ENCODE measurements at regions not wholly inside any gene's neighbourhood (a gene's known extent, or its start where the extent isn't known, plus 50 kb on each side); places are given as distances from the start of the nearest gene placed in this dataset.
"Not testable (repeated sequence)": the region's sequence is repeated elsewhere in the genome, so short reads cannot be mapped to it uniquely, and the experiment has no call there.

GRCh38 chrX:138791551-138791950 is 80.0 kb upstream of the FGF13 start:
- Histone ChIP-seq H3F3A (ENCODE audit: low read depth) (no peaks in the 10 kb centered on the region), H3K27me3 (no peaks in the 10 kb centered on the region), H2AFZ (replicated peaks) (no peak overlapping the region), H3K4me2 (no peak overlapping the region), H3K27ac (no peak overlapping the region), H3K9me3 (ENCODE audit: low read depth) (no peaks in the 10 kb centered on the region), H3K79me2 (ENCODE audit: low read depth) (no peaks in the 10 kb centered on the region), H4K20me1 (ENCODE audit: low read depth) (no peaks in the 10 kb centered on the region), H3K4me3 (no peak overlapping the region), H3K9ac (no peak overlapping the region), H3K36me3 (no peaks in the 10 kb centered on the region), H3K4me1 (no peaks in the 10 kb centered on the region)
- H3K9me3 Mint-ChIP-seq: peaks cover 1% of the 10 kb centered on the region
- H3K27me3 Mint-ChIP-seq (ENCODE audit: insufficient read depth, low read depth): no peaks in the 10 kb centered on the region
- no peaks in the 10 kb centered on the region for H3K4me1 Mint-ChIP-seq
- H3K27ac Mint-ChIP-seq: no peak overlapping the region
- no peak overlapping the region for H3K4me3 Mint-ChIP-seq
- no peak for TF ChIP-seq CTCF (IDR thresholded peaks at IDR 0.05)
- TF ChIP-seq EZH2 (IDR thresholded peaks at IDR 0.05): no peak
- no peak for TF ChIP-seq EZH2phosphoT487 (IDR thresholded peaks at IDR 0.05)
- DNase-seq (ENCODE audit: low spot score): no peak
- no peaks in the 10 kb centered on the region for H3K36me3 Mint-ChIP-seq

- no peak overlapping the region for H3K27ac ChIP-seq
These were observed 77.3 kb upstream of the FGF13 start for GRCh38 chrX:138788771-138789170.

GRCh38 chrX:138778576-138778909 is 67.0 kb upstream of the FGF13 start:
- not testable (repeated sequence) for H3K27me3 Mint-ChIP-seq (ENCODE audit: insufficient read depth, low read depth); H3K9me3 ChIP-seq (ENCODE audit: low read depth); DNase-seq (ENCODE audit: low spot score); H3K4me3 Mint-ChIP-seq; H3K27me3 ChIP-seq; H3K4me1 ChIP-seq; H3K79me2 ChIP-seq (ENCODE audit: low read depth); H3K36me3 ChIP-seq; H3K27ac ChIP-seq; H3K27ac Mint-ChIP-seq; H3K9me3 Mint-ChIP-seq; H3K4me3 ChIP-seq; H3F3A ChIP-seq (ENCODE audit: low read depth); H2AFZ ChIP-seq (replicated peaks); H4K20me1 ChIP-seq (ENCODE audit: low read depth); H3K36me3 Mint-ChIP-seq; H3K4me2 ChIP-seq; H3K9ac ChIP-seq; H3K4me1 Mint-ChIP-seq

More at GRCh38 chrX:138788771-138789170, 77.3 kb upstream of the FGF13 start:
- no peaks in the 10 kb centered on the region for H3K4me1 ChIP-seq
- H2AFZ ChIP-seq (replicated peaks): no peak overlapping the region
- H3K4me3 Mint-ChIP-seq: no peak overlapping the region
- no peak overlapping the region for H3K4me2 ChIP-seq
- H4K20me1 ChIP-seq (ENCODE audit: low read depth): no peaks in the 10 kb centered on the region
- no peaks in the 10 kb centered on the region for H3K27me3 Mint-ChIP-seq (ENCODE audit: insufficient read depth, low read depth)
- no peak overlapping the region for H3K27ac Mint-ChIP-seq
- H3K9ac ChIP-seq: no peak overlapping the region
- no peaks in the 10 kb centered on the region for H3K27me3 ChIP-seq
- H3K4me3 ChIP-seq: no peak overlapping the region
- H3K36me3 Mint-ChIP-seq: peaks cover 4% of the 10 kb centered on the region
- H3K9me3 Mint-ChIP-seq: peaks cover 6% of the 10 kb centered on the region
- TF ChIP-seq EZH2 (IDR thresholded peaks at IDR 0.05): no peak
- no peak for TF ChIP-seq CTCF (IDR thresholded peaks at IDR 0.05)
- TF ChIP-seq EZH2phosphoT487 (IDR thresholded peaks at IDR 0.05): no peak
- no peaks in the 10 kb centered on the region for H3K4me1 Mint-ChIP-seq
- no peaks in the 10 kb centered on the region for H3K9me3 ChIP-seq (ENCODE audit: low read depth)
- H3K79me2 ChIP-seq (ENCODE audit: low read depth): no peaks in the 10 kb centered on the region
- H3K36me3 ChIP-seq: no peaks in the 10 kb centered on the region
- no peaks in the 10 kb centered on the region for H3F3A ChIP-seq (ENCODE audit: low read depth)
- DNase-seq (ENCODE audit: low spot score): no peak

GRCh38 chrX:138777908-138778575 is 66.5 kb upstream of the FGF13 start:
- not testable (repeated sequence) for H3K36me3 ChIP-seq; H3K27ac Mint-ChIP-seq; H3K4me3 Mint-ChIP-seq; H3K4me3 ChIP-seq; H3K9me3 ChIP-seq (ENCODE audit: low read depth); H4K20me1 ChIP-seq (ENCODE audit: low read depth); H3K9me3 Mint-ChIP-seq; H3K4me2 ChIP-seq; H3F3A ChIP-seq (ENCODE audit: low read depth); H3K79me2 ChIP-seq (ENCODE audit: low read depth); H3K36me3 Mint-ChIP-seq; H2AFZ ChIP-seq (replicated peaks); H3K9ac ChIP-seq; H3K4me1 Mint-ChIP-seq; H3K4me1 ChIP-seq; H3K27me3 Mint-ChIP-seq (ENCODE audit: insufficient read depth, low read depth); H3K27ac ChIP-seq; DNase-seq (ENCODE audit: low spot score); H3K27me3 ChIP-seq
